AG09319 (cell line): ENCODE measurements at regions not wholly inside any gene's neighbourhood (a gene's known extent, or its start where the extent isn't known, plus 50 kb on each side); places are given as distances from the start of the nearest gene placed in this dataset.

Experiments
- DNase-seq: peaks from one replicate; pipeline ENCODE4 v3.0.0-alpha.2; 2010; ENCODE audit warnings: low read depth; ENCODE audit errors: extremely low read depth
- CTCF ChIP-seq: IDR thresholded peaks from 2 replicates; pipeline ENCODE4 v1.5.1; 2011; ENCODE audit warnings: low read depth, mild to moderate bottlenecking, inconsistent platforms, low read length, moderate library complexity

- no peak for DNase-seq
- TF ChIP-seq CTCF = no peak
Measured at GRCh38 chr7:12873571-12873970, 186.1 kb downstream of the ARL4A start.

GRCh38 chr7:12879139-12879538, 191.7 kb downstream of the ARL4A start:
- TF ChIP-seq CTCF = no peak
- DNase-seq = no peak

GRCh38 chr7:12881712-12882111, 194.3 kb downstream of the ARL4A start:
- no peak for DNase-seq

GRCh38 chr7:12882710-12883109, 195.3 kb downstream of the ARL4A start:
- no peak for TF ChIP-seq CTCF
- no peak for DNase-seq

More at GRCh38 chr7:12881712-12882111, 194.3 kb downstream of the ARL4A start:
- no peak for TF ChIP-seq CTCF

GRCh38 chr7:12884033-12884432, 196.6 kb downstream of the ARL4A start:
- no peak for DNase-seq
- TF ChIP-seq CTCF = no peak

GRCh38 chr7:12884856-12885440, 197.5 kb downstream of the ARL4A start:
- no peak for DNase-seq

GRCh38 chr7:12888717-12889116, 201.3 kb downstream of the ARL4A start:
- TF ChIP-seq CTCF = no peak
- no peak for DNase-seq

More at GRCh38 chr7:12884856-12885440, 197.5 kb downstream of the ARL4A start:
- no peak for TF ChIP-seq CTCF
